Activated CD8-positive, alpha-beta T cell treated with anti-CD3 and anti-CD28 coated beads for 36 hours (primary cell): ENCODE measurements at regions not wholly inside any gene's neighbourhood (a gene's known extent, or its start where the extent isn't known, plus 50 kb on each side); places are given as distances from the start of the nearest gene placed in this dataset.
"Not testable (repeated sequence)": the region's sequence is repeated elsewhere in the genome, so short reads cannot be mapped to it uniquely, and the experiment has no call there.

Source experiments
- ATAC-seq: fragments of 200-7000 bp; cut with Tn5 transposase; one replicate; pipeline ENCODE4 v1.10.0; 2021; ENCODE audit warnings: mild to moderate bottlenecking, moderate library complexity
- CTCF ChIA-PET: fragments of 350-600 bp; sonication (Branson Sonifier 250); formaldehyde crosslinking; loops from one replicate; lab custom pipeline; 2021; ENCODE audit warnings: antibody characterized with exemption; lab: Charles Lee
- POLR2A ChIA-PET: fragments of 350-600 bp; sonication (Branson Sonifier 250); formaldehyde crosslinking; loops from one replicate; lab custom pipeline; 2021; ENCODE audit warnings: antibody characterized with exemption; lab: Charles Lee
- DNase-seq: peaks from one replicate; pipeline ENCODE4 v3.0.0-alpha.2; 2020
- H3K27ac Mint-ChIP-seq: one replicate; pipeline ENCODE4 v1.8.0; 2021; ENCODE audit warnings: mild to moderate bottlenecking, mixed read lengths
- H3K27me3 Mint-ChIP-seq: one replicate; pipeline ENCODE4 v1.8.0; 2021; ENCODE audit warnings: mixed read lengths
- H3K36me3 Mint-ChIP-seq: one replicate; pipeline ENCODE4 v1.8.0; 2021; ENCODE audit warnings: low read depth, mixed read lengths
- H3K4me1 Mint-ChIP-seq: one replicate; pipeline ENCODE4 v1.8.0; 2021; ENCODE audit warnings: low read depth, mixed read lengths
- H3K4me3 Mint-ChIP-seq: one replicate; pipeline ENCODE4 v1.8.0; 2021; ENCODE audit warnings: mild to moderate bottlenecking, moderate library complexity, mixed read lengths
- H3K9me3 Mint-ChIP-seq: one replicate; pipeline ENCODE4 v1.8.0; 2021; ENCODE audit warnings: mixed read lengths
- intact Hi-C: fragments of 100-400 bp; cut with micrococcal nuclease; formaldehyde crosslinking; loops from one replicate; pipeline ENCODE4 v1.10.0; 2022
- TF ChIP-seq, protein P1 (sequence below): fragments of 200-600 bp; IDR thresholded peaks from one replicate; pipeline ENCODE4 v1.8.0; 2022; ENCODE audit warnings: antibody characterized with exemption, mild to moderate bottlenecking

DNA sequence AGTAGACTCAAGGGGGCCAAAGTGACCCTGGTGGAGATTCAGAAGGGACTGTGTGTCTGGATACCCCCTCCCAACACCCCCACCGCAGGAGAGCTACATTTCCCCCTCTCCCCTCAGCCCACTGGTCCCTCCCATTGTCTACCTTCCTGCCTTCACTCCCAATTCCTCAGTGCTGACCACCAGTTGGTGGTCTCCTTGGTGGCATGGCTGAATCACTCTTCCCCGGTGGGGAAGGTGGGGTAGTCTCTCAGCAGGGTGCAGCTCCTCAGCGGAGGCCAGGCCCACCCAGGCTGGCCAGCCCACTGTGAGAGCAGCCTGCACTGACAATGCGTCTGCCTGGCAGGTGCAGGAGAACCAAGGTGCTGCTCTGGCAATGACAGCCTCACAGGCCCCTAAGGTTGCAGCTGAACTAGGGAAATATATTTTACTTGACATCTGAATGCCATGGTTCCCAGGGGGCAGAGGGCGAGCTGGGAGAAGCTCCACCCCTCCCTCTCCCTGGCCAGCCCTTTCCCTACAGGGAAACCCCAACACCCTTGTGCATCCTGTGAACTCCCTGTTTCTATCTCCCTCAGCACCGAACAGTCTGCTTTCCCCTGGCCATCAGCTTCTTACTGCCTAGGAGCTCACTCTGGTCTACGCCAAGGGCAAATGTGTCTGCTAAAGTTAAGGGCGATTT lies 62.6 kb upstream of the PAX8 start:
- H3K36me3 Mint-ChIP-seq, result no peaks in the 10 kb centered on the region
- no peak for ATAC-seq
- TF ChIP-seq, protein P1, sequence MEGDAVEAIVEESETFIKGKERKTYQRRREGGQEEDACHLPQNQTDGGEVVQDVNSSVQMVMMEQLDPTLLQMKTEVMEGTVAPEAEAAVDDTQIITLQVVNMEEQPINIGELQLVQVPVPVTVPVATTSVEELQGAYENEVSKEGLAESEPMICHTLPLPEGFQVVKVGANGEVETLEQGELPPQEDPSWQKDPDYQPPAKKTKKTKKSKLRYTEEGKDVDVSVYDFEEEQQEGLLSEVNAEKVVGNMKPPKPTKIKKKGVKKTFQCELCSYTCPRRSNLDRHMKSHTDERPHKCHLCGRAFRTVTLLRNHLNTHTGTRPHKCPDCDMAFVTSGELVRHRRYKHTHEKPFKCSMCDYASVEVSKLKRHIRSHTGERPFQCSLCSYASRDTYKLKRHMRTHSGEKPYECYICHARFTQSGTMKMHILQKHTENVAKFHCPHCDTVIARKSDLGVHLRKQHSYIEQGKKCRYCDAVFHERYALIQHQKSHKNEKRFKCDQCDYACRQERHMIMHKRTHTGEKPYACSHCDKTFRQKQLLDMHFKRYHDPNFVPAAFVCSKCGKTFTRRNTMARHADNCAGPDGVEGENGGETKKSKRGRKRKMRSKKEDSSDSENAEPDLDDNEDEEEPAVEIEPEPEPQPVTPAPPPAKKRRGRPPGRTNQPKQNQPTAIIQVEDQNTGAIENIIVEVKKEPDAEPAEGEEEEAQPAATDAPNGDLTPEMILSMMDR, result no peak
- H3K4me3 Mint-ChIP-seq, result no peak overlapping the region
- intact Hi-C loops, result no loop called here
- CTCF ChIA-PET, result no interaction called here
- H3K27ac Mint-ChIP-seq, result no peak overlapping the region
- DNase-seq, result no peak
- peaks cover 10% of the 10 kb centered on the region for H3K27me3 Mint-ChIP-seq
- H3K4me1 Mint-ChIP-seq, result peaks cover 7% of the 10 kb centered on the region
- POLR2A ChIA-PET, result no interaction called here
- no peaks in the 10 kb centered on the region for H3K9me3 Mint-ChIP-seq

DNA sequence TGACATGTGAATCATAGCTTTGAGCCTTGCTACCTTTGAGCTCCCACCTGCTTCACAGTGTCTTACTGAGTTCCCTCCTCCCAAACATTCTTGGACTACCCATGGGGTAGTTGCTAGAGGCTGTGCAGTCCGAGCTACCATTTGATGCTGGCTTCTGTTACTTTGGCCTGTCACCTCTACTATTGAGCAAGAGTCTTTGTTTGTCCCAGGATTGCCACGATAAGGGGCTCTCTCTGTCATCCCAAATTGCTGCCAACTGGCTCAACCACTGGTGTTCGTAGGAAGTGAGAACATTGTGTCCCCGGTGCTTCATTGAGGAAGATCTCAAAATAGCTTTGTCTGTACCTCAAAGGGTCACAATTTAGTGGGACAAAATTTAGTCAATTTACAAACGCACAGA lies 59.1 kb upstream of the PAX8 start:
- no peaks in the 10 kb centered on the region for H3K9me3 Mint-ChIP-seq
- CTCF ChIA-PET, result no interaction called here
- POLR2A ChIA-PET, result no interaction called here
- intact Hi-C loops, result no loop called here
- TF ChIP-seq, protein P1, result no peak
- ATAC-seq, result no peak
- no peak overlapping the region for H3K27ac Mint-ChIP-seq
- no peak for DNase-seq
- H3K4me1 Mint-ChIP-seq, result peaks cover 3% of the 10 kb centered on the region
- peaks cover 5% of the 10 kb centered on the region for H3K27me3 Mint-ChIP-seq
- H3K36me3 Mint-ChIP-seq, result no peaks in the 10 kb centered on the region
- no peak overlapping the region for H3K4me3 Mint-ChIP-seq

DNA sequence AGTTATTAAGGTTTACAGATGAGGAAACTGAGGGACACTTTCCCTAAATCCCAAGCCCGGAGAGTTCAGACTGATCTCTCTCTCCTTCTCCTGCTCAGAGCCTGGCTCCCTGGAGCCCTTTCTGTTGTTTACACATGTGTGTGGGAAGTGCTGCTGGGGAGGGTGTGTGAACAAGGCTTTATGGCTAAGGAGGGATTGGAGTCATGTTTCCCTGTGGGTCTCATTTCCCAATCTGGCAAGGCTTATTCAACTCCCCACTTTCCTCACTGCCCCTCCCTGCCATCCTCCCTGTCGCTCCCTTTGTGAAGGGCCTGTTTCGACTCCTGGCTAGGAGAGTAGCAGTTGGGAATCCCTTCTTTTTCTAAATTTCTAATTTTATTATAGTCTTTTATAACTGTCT lies 57.3 kb upstream of the PAX8 start:
- DNase-seq, H3K9me3 Mint-ChIP-seq, intact Hi-C loops, H3K27me3 Mint-ChIP-seq, H3K36me3 Mint-ChIP-seq, POLR2A ChIA-PET, CTCF ChIA-PET, H3K4me1 Mint-ChIP-seq, ATAC-seq, H3K27ac Mint-ChIP-seq, H3K4me3 Mint-ChIP-seq: not testable (repeated sequence)

DNA sequence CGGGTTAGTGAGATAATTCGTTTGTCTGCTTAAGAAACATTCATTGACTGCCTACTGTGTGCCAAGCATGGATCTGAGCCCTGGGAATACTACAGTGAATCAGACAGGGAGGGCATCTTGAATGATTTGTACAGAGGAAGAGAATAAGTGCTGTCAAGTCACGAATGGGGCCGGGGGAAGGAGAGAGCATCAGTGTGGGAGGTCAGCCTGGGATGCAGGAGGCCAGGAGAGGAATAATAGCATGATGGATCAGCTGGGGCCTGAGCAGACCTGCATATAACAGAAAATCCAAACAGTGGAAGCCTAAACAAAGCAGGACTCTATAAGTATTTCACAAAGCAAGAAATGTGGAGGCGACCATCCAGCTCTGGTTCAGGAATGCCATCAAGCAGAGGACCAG lies 55.4 kb upstream of the PAX8 start:
- ChIA-PET POLR2A (no interaction called here), CTCF (no interaction called here)
- DNase-seq (no peak), ATAC-seq (no peak)
- H3K9me3 Mint-ChIP-seq, result no peaks in the 10 kb centered on the region
- H3K27ac Mint-ChIP-seq, result no peak overlapping the region
- intact Hi-C loops, result no loop called here
- TF ChIP-seq, protein P1, result no peak
- H3K4me3 Mint-ChIP-seq, result no peak overlapping the region
- H3K4me1 Mint-ChIP-seq, result peaks cover 7% of the 10 kb centered on the region
- H3K36me3 Mint-ChIP-seq, result no peaks in the 10 kb centered on the region
- H3K27me3 Mint-ChIP-seq, result no peaks in the 10 kb centered on the region

DNA sequence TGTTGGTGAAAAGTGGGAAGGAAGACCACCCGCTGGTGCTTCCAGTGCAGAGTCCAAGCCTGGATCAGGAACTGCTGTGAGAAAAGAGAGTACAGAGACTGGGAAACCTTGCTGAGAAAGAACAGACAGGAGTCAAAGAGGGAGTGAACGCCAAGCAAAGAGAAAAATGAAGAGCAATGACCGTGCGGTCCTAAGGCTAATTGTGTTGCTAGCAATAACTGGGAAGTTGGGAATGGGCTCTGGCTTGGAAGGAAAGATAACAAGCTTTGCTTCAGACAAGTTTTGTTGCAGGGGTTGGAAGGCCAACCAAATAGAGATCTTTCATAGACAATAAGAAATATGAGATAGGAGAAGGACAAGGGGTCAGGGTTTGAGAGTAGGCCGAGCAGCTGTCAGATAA lies 55.0 kb upstream of the PAX8 start:
- ATAC-seq, H3K27me3 Mint-ChIP-seq, CTCF ChIA-PET, H3K9me3 Mint-ChIP-seq, DNase-seq, H3K36me3 Mint-ChIP-seq, POLR2A ChIA-PET, intact Hi-C loops, H3K27ac Mint-ChIP-seq, H3K4me1 Mint-ChIP-seq, H3K4me3 Mint-ChIP-seq: not testable (repeated sequence)

DNA sequence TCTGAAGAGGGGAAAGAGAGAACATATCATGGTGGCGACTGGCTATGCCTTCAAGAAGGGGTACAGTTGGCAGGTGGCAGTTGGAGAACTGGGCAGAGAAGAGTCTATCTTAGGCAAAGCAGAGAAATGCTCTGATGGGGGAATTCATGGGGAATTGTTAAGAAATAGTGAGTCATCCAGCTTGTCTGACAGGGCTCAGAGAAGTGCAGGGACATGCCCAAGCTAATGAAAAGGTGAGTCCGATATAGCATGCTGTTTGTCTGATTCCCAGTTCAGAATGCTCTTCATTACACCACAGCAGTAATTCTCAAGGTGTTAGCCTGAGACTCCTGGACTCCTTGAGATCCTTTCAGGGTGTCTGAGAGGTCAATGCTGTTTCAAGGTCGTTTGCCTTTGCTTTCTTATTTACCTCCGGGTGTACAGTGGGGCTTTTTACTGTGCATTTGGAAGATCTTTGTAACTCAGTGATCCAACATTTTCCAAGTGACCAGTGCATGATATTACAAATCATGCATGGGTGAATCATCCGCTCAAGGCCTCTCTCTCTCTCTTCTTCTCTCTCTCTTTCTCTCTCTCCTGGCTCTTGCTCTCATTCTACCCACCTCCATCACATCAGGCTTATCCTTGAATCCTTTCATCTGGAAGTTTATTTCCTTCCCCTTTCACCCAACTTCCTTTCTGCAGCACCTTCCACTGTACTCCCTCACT lies 51.5 kb upstream of the PAX8 start:
- DNase-seq, H3K9me3 Mint-ChIP-seq, POLR2A ChIA-PET, H3K27ac Mint-ChIP-seq, H3K36me3 Mint-ChIP-seq, intact Hi-C loops, H3K4me3 Mint-ChIP-seq, H3K27me3 Mint-ChIP-seq, CTCF ChIA-PET: not testable (repeated sequence)
- peaks cover 15% of the 10 kb centered on the region for H3K4me1 Mint-ChIP-seq
- peak; percentile 27 for ATAC-seq

DNA sequence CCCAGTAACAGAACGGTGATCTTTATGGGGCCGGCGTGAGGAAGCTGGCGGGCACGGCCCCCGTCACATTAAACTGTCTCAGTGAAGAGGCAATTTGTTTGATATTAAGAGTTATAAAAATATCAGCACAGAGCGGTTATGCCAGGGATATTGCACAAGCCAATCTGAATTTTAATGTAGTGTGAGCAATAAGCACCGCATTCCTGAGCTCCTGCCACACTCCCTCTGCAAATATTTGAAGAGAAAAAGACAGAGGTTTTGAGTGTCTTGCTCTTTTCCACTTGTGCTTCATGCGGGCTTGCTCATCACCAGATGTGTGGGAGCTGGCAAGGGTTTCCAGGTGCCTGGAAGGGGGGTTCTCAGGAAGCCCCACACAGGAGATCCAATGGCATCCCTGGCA lies 50.3 kb upstream of the PAX8 start:
- H3K4me3 Mint-ChIP-seq, H3K27me3 Mint-ChIP-seq, POLR2A ChIA-PET, ATAC-seq, H3K27ac Mint-ChIP-seq, H3K36me3 Mint-ChIP-seq, DNase-seq, intact Hi-C loops, H3K9me3 Mint-ChIP-seq: not testable (repeated sequence)
- CTCF ChIA-PET, result interaction anchor here (1.6 kb wide), 1 partner anchor 61 kb away, joined by 4 read pairs; no protein-coding TSS in a partner anchor
- peaks cover 22% of the 10 kb centered on the region for H3K4me1 Mint-ChIP-seq

DNA sequence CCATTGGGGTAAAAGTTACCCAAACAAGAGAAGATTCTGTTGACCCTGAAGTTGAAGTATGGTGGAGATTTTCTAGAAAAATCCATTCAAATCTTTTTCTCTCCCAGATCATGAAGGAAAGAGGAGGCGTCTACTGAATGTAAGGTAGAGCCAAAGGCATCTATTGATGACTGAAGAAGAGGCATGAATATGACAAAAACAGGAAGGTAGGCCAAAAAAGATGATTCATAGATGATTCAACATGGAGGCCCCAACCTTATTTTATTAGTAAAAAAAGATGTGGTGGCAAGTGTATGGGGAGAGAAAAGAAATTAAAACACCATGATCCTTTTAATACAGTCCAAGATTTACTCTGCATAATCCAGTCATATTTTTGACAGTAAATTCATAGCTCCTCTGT lies 49.9 kb upstream of the PAX8 start:
- intact Hi-C loops, DNase-seq, H3K9me3 Mint-ChIP-seq, H3K4me3 Mint-ChIP-seq, H3K27ac Mint-ChIP-seq, ATAC-seq, H3K36me3 Mint-ChIP-seq, POLR2A ChIA-PET, H3K27me3 Mint-ChIP-seq: not testable (repeated sequence)
- peaks cover 22% of the 10 kb centered on the region for H3K4me1 Mint-ChIP-seq
- CTCF ChIA-PET, result interaction anchor here (1.6 kb wide), 1 partner anchor 62 kb away, joined by 4 read pairs; no protein-coding TSS in a partner anchor
